B cell (primary cell): ENCODE measurements at regions not wholly inside any gene's neighbourhood (a gene's known extent, or its start where the extent isn't known, plus 50 kb on each side); places are given as distances from the start of the nearest gene placed in this dataset.

Experiments used
- ATAC-seq: fragments of 200-7000 bp; cut with Tn5 transposase; one replicate; pipeline ENCODE4 v1.10.0; 2021; ENCODE audit warnings: low read depth, mild to moderate bottlenecking, moderate number of reproducible peaks, moderate library complexity
- CTCF ChIA-PET: fragments of 350-600 bp; sonication (Branson Sonifier 250); formaldehyde crosslinking; loops from one replicate; lab custom pipeline; 2021; ENCODE audit warnings: antibody characterized with exemption, inconsistent platforms; lab: Charles Lee
- POLR2A ChIA-PET: fragments of 350-600 bp; sonication (Branson Sonifier 250); formaldehyde crosslinking; loops from one replicate; lab custom pipeline; 2021; ENCODE audit warnings: antibody characterized with exemption; lab: Charles Lee
- DNase-seq: peaks from one replicate; pipeline ENCODE4 v3.0.0; 2013
- H2AFZ ChIP-seq: 2 replicates; pipeline ENCODE4 v1.6.1; 2012; ENCODE audit warnings: mild to moderate bottlenecking, low read depth, low read length; ENCODE audit not compliant: insufficient read depth, poor library complexity, severe bottlenecking
- H3K27ac ChIP-seq, 2 donors: 1 replicate in 1 of 2; 2 replicates in 1 of 2; pipeline ENCODE4 v1.5.1; 2012 to 2013; ENCODE audit warnings: low read length in 2 of 2, mild to moderate bottlenecking in 2 of 2, moderate library complexity in 1 of 2
- H3K27me3 ChIP-seq, 4 experiments: fragments of 200-600 bp in 1 of 4; sonication (generic) in 1 of 4; replicated peaks in 1 of 4; 1 replicate in 2 of 4; 2 replicates in 2 of 4; pipeline versions ENCODE4 v1.6.1 to v1.7.0; 2013 to 2016; ENCODE audit warnings: low read length in 3 of 4, mild to moderate bottlenecking in 2 of 4, mixed read lengths in 1 of 4, moderate library complexity in 1 of 4; ENCODE audit not compliant: insufficient read depth in 4 of 4, control insufficient read depth in 3 of 4; ENCODE audit errors: control extremely low read depth in 1 of 4
- H3K36me3 ChIP-seq, 2 experiments: replicated peaks in 1 of 2; 1 replicate in 1 of 2; 2 replicates in 1 of 2; pipeline versions ENCODE4 v1.6.1 to v1.7.1; 2013; ENCODE audit warnings: low read length in 1 of 2; ENCODE audit not compliant: insufficient read depth in 2 of 2, control insufficient read depth in 1 of 2; ENCODE audit errors: control extremely low read depth in 1 of 2, extremely low read depth in 1 of 2
- H3K4me1 ChIP-seq, 2 donors: fragments of 200-600 bp in 1 of 2; sonication (generic) in 1 of 2; 1 replicate in 1 of 2; 2 replicates in 1 of 2; pipeline versions ENCODE4 v1.5.1 to v1.6.1; 2013 to 2017; ENCODE audit warnings: low read length in 2 of 2; ENCODE audit not compliant: control insufficient read depth in 2 of 2, insufficient read depth in 2 of 2
- H3K4me2 ChIP-seq: replicated peaks from 2 replicates; pipeline ENCODE3; 2012; ENCODE audit warnings: mild to moderate bottlenecking, low read depth, low read length; ENCODE audit not compliant: poor library complexity, severe bottlenecking
- H3K4me3 ChIP-seq, 5 experiments: fragments of 200-600 bp in 1 of 5; sonication (generic) in 1 of 5; 1 replicate in 3 of 5; 2 replicates in 2 of 5; pipeline versions ENCODE4 v1.5.1 to v1.7.0; 2011 to 2016; ENCODE audit warnings: low read length in 4 of 5, mild to moderate bottlenecking in 4 of 5, low read depth in 2 of 5, control low read depth in 1 of 5, moderate library complexity in 1 of 5; ENCODE audit not compliant: insufficient read depth in 1 of 5; ENCODE audit errors: control extremely low read depth in 1 of 5, extremely low read depth in 1 of 5
- H3K79me2 ChIP-seq: fragments of 200-600 bp; sonication (generic); one replicate; pipeline ENCODE4 v1.6.0; 2016; ENCODE audit warnings: low read length; ENCODE audit not compliant: control insufficient read depth, insufficient read depth
- H3K9ac ChIP-seq: fragments of 200-600 bp; sonication (generic); 2 replicates; pipeline ENCODE4 v1.6.1; 2017; ENCODE audit warnings: mild to moderate bottlenecking, low read length, moderate library complexity
- H3K9me3 ChIP-seq, 3 donors: one replicate each; pipeline versions ENCODE4 v1.6.1 to v1.7.1; 2013; ENCODE audit warnings: low read length in 2 of 3; ENCODE audit not compliant: control insufficient read depth in 2 of 3, insufficient read depth in 1 of 3; ENCODE audit errors: control extremely low read depth in 1 of 3
- H4K20me1 ChIP-seq: 2 replicates; pipeline ENCODE4 v1.6.0; 2012; ENCODE audit warnings: mild to moderate bottlenecking, low read length; ENCODE audit not compliant: insufficient read depth, control insufficient read depth, poor library complexity, severe bottlenecking
- H3K27ac Mint-ChIP-seq: one replicate; pipeline ENCODE4 v1.8.0; 2021; ENCODE audit warnings: mixed read lengths
- H3K27me3 Mint-ChIP-seq: one replicate; pipeline ENCODE4 v1.8.0; 2021; ENCODE audit warnings: mixed read lengths
- H3K4me1 Mint-ChIP-seq: one replicate; pipeline ENCODE4 v1.8.0; 2021; ENCODE audit warnings: mixed read lengths
- H3K4me3 Mint-ChIP-seq: one replicate; pipeline ENCODE4 v1.8.0; 2021; ENCODE audit warnings: mixed read lengths
- H3K9me3 Mint-ChIP-seq: one replicate; pipeline ENCODE4 v1.8.0; 2022; ENCODE audit warnings: mixed read lengths; ENCODE audit not compliant: insufficient read depth
- CTCF ChIP-seq: fragments of 200-600 bp; IDR thresholded peaks from one replicate; pipeline ENCODE4 v1.8.0; 2022; ENCODE audit warnings: antibody characterized with exemption, mild to moderate bottlenecking
- EZH2 ChIP-seq: IDR thresholded peaks from 2 replicates; pipeline ENCODE4 v1.6.1; 2012; ENCODE audit warnings: borderline replicate concordance, low read depth, mild to moderate bottlenecking, moderate library complexity, low read length; ENCODE audit not compliant: insufficient read depth, poor library complexity, severe bottlenecking
- WGBS: methylation state at CpG from one replicate; pipeline ENCODE4 v1.1.5; 2013; ENCODE audit warnings: missing lambda C conversion rate; ENCODE audit not compliant: insufficient coverage; 5-methylcytosine and 5-hydroxymethylcytosine counted together
- intact Hi-C: fragments of 100-400 bp; cut with micrococcal nuclease; formaldehyde crosslinking; loops from one replicate; pipeline ENCODE4 v1.10.0; 2022

DNA sequence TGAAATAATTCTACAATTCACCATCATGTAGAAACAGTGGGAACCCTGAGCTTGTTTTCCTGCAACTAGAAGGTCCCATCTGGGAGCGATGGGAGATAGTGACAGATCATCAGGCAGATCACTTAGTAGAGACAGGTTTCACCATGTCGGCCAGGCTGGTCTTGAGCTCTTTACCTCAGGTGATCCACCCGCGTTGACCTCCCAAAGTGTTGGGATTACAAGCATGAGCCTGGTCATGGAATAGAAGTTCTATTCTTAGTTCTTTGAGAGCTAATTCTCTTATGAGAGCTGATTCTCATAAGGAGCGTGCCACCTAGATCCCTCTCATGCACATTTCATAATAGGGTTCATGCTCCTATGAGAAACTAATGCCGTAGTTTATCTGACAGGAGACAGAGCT lies 778.0 kb upstream of the AUTS2 start:
- H3K4me3 ChIP-seq = no peak overlapping the region
- ChIA-PET POLR2A (no interaction called here), CTCF (no interaction called here)
- H3K79me2 ChIP-seq = no peaks in the 10 kb centered on the region
- no peaks in the 10 kb centered on the region for H4K20me1 ChIP-seq
- no peaks in the 10 kb centered on the region for H3K36me3 ChIP-seq
- no peaks in the 10 kb centered on the region for H3K27me3 ChIP-seq
- DNase-seq = no peak
- H3K9ac ChIP-seq = no peak overlapping the region
- Mint-ChIP-seq H3K27ac (no peak overlapping the region), H3K9me3 (no peaks in the 10 kb centered on the region), H3K4me1 (no peaks in the 10 kb centered on the region), H3K27me3 (no peaks in the 10 kb centered on the region), H3K4me3 (no peak overlapping the region)
- H3K27ac ChIP-seq = no peak overlapping the region
- peaks cover 0 to 24% (median 0%) of the 10 kb centered on the region in 3 donors for H3K9me3 ChIP-seq
- H3K4me1 ChIP-seq = no peaks in the 10 kb centered on the region
- TF ChIP-seq CTCF (no peak), EZH2 (no peak)
- 93% methylated on average over 4 of the region's 6 CpGs for whole genome bisulfite sequencing
- no peak overlapping the region for H2AFZ ChIP-seq
- intact Hi-C loops = no loop called here
- H3K4me2 ChIP-seq = no peak overlapping the region
- ATAC-seq = no peak

- Histone ChIP-seq H3K4me2 (no peak overlapping the region), H4K20me1 (no peaks in the 10 kb centered on the region), H3K27ac (no peak overlapping the region), H3K9me3 (peaks cover 0 to 24% (median 0%) of the 10 kb centered on the region in 3 donors), H3K4me3 (no peak overlapping the region), H3K9ac (no peak overlapping the region), H3K36me3 (no peaks in the 10 kb centered on the region), H3K27me3 (no peaks in the 10 kb centered on the region), H3K4me1 (no peaks in the 10 kb centered on the region), H2AFZ (no peak overlapping the region), H3K79me2 (no peaks in the 10 kb centered on the region)
- CTCF ChIA-PET = no interaction called here
- ATAC-seq (no peak), DNase-seq (no peak)
- Mint-ChIP-seq H3K4me1 (no peaks in the 10 kb centered on the region), H3K27me3 (no peaks in the 10 kb centered on the region), H3K27ac (no peak overlapping the region), H3K4me3 (no peak overlapping the region), H3K9me3 (no peaks in the 10 kb centered on the region)
- 33% methylated on average over 2 of the region's 5 CpGs for WGBS
- POLR2A ChIA-PET = no interaction called here
- intact Hi-C loops = no loop called here
- TF ChIP-seq EZH2 = no peak
- no peak for TF ChIP-seq CTCF
These were observed 776.4 kb upstream of the AUTS2 start for GRCh38 chr7:68821846-68822245.
